GM12872 (cell line): ENCODE measurements at regions not wholly inside any gene's neighbourhood (a gene's known extent, or its start where the extent isn't known, plus 50 kb on each side); places are given as distances from the start of the nearest gene placed in this dataset.

Experiments used
- CTCF ChIP-seq: IDR thresholded peaks from 3 replicates; pipeline ENCODE4 v1.5.1; 2011; ENCODE audit warnings: low read depth, mild to moderate bottlenecking, low read length, moderate library complexity; ENCODE audit not compliant: insufficient read depth

GRCh38 chr11:33449798-33450197 is 192.6 kb downstream of the HIPK3 start:
- no peak for TF ChIP-seq CTCF

GRCh38 chr11:33448461-33449130 is 191.4 kb downstream of the HIPK3 start:
- TF ChIP-seq CTCF: no peak

- TF ChIP-seq CTCF: no peak
These were observed 188.6 kb downstream of the HIPK3 start for GRCh38 chr11:33445761-33446161.

- TF ChIP-seq CTCF: no peak
These were observed 187.8 kb downstream of the HIPK3 start for GRCh38 chr11:33444835-33445594.

- TF ChIP-seq CTCF: no peak
These were observed 186.5 kb downstream of the HIPK3 start for GRCh38 chr11:33443684-33444083.

- no peak for TF ChIP-seq CTCF
These were observed 181.1 kb downstream of the HIPK3 start for GRCh38 chr11:33438301-33438700.

GRCh38 chr11:33437529-33437928 is 180.3 kb downstream of the HIPK3 start:
- no peak for TF ChIP-seq CTCF
